BLaER1 treated with 17β-estradiol and CSF1 and Interleukin-3, amounts not matched to agents 10 nM and 100 nM (cell line): ENCODE measurements at regions not wholly inside any gene's neighbourhood (a gene's known extent, or its start where the extent isn't known, plus 50 kb on each side); places are given as distances from the start of the nearest gene placed in this dataset.

Experiments used
- H3K27ac ChIP-seq, 11 experiments: shearing (Covaris generic); formaldehyde crosslinking; 2 replicates each; pipeline ENCODE4 v1.8.1; 2022
- H3K27me3 ChIP-seq, 11 experiments: shearing (Covaris generic); formaldehyde crosslinking; 2 replicates each; pipeline ENCODE4 v1.8.1; 2022
- H3K36me3 ChIP-seq, 11 experiments: shearing (Covaris generic); formaldehyde crosslinking; 2 replicates each; pipeline ENCODE4 v1.8.1; 2022
- H3K4me1 ChIP-seq, 10 experiments: shearing (Covaris generic); formaldehyde crosslinking; 2 replicates each; pipeline ENCODE4 v1.8.1; 2022
- H3K4me2 ChIP-seq, 11 experiments: shearing (Covaris generic); formaldehyde crosslinking; 2 replicates each; pipeline ENCODE4 v1.8.1; 2022
- H3K4me3 ChIP-seq, 10 experiments: shearing (Covaris generic); formaldehyde crosslinking; 2 replicates each; pipeline ENCODE4 v1.8.1; 2022
- H3K9ac ChIP-seq, 11 experiments: shearing (Covaris generic); formaldehyde crosslinking; 2 replicates each; pipeline ENCODE4 v1.8.1; 2022
- H3K9me3 ChIP-seq, 11 experiments: shearing (Covaris generic); formaldehyde crosslinking; replicated peaks in 1 of 11; 2 replicates each; pipeline ENCODE4 v1.8.1; 2022
- H4K20me1 ChIP-seq, 11 experiments: shearing (Covaris generic); formaldehyde crosslinking; 2 replicates each; pipeline ENCODE4 v1.8.1; 2022
- Cebpa-rat ChIP-seq, 11 experiments: shearing (Covaris generic); IDR thresholded peaks; 2 replicates each; pipeline ENCODE4 v1.8.1; 2022

DNA sequence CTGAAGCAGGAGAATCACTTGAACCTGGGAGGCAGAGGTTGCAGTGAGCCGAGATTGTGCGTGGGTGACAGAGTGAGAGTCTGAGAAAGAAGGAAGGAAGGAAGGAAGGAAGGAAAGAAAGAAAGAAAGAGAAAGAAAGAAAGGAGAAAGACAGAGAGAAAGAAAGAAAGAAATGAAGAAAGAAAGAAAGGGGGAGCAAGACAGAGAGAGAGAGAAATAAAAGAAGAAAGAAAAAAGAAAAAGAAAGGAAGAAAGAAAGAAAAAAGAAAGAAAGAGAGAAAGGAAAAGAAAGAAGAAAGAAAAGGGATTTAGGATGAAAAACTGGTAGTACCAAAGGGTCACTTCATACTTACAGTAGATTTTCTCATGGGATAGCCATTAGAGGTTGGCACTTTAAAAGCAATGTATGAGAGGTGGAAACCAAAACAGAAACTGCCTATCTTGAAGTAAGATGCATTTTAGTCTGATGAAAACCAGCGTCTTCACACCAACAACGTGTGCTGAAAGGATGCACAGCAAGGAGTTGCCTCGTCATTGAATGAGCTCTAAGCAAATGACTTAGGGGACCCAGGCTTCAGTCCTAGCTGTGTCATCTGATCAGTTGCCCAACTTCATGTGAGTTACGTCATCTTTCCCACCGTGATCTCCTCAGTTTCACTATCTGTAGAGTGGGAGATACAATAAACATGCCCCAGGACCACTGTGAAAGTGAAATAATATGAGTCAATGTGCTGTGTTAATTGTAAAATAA, 133.9 kb upstream of the NEDD9 start:
- Histone ChIP-seq H3K4me2 (peak overlapping the region in 5 of 11 experiments; percentile 2 to 80 (median 27); a peak in 8 of 22 replicates), H4K20me1 (no peaks in the 10 kb centered on the region), H3K9me3 (peaks cover 0 to 12% (median 5%) of the 10 kb centered on the region in 11 experiments; a peak in 4 of 22 replicates), H3K27ac (no peak overlapping the region), H3K4me3 (no peak overlapping the region), H3K9ac (no peak overlapping the region), H3K27me3 (no peaks in the 10 kb centered on the region), H3K36me3 (peaks cover 0 to 54% (median 0%) of the 10 kb centered on the region in 11 experiments; a peak in 5 of 22 replicates), H3K4me1 (peaks cover 0 to 72% (median 4%) of the 10 kb centered on the region in 10 experiments; a peak in 10 of 20 replicates)
- no peak; a peak in 1 of 22 replicates for TF ChIP-seq Cebpa-rat (IDR thresholded peaks at IDR 0.05)

DNA sequence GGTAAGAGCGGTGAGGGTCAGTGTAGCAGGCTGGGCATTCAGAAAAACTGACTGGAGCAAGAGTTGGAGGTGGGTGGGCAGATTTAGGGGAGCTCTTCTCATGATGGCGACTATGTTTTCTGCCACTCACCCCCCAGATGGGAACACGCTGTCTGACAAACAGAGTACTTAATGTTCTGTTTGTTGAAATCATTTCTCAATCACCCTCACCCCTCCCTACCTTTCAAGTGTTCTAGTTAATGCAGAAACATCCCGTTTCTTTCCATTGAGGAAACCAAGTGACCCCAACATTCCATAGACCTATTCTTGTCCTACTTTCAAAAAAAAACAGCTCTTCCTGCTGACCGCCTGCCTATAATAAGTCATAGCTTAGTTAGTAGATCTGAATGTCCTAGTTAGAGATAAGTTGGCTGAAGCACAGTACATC, 132.5 kb upstream of the NEDD9 start:
- Histone ChIP-seq H3K4me2 (no peak overlapping the region), H3K9me3 (peaks cover 4 to 19% (median 14%) of the 10 kb centered on the region in 11 experiments; a peak in 20 of 22 replicates), H4K20me1 (no peaks in the 10 kb centered on the region), H3K27ac (no peak overlapping the region), H3K36me3 (peaks cover 0 to 61% (median 0%) of the 10 kb centered on the region in 11 experiments; a peak in 7 of 22 replicates), H3K4me3 (no peak overlapping the region), H3K4me1 (peaks cover 0 to 61% (median 4%) of the 10 kb centered on the region in 10 experiments; a peak in 10 of 20 replicates), H3K9ac (no peak overlapping the region), H3K27me3 (no peaks in the 10 kb centered on the region)
- TF ChIP-seq Cebpa-rat (IDR thresholded peaks at IDR 0.05): no peak

GRCh38 chr6:11363881-11364576, 131.6 kb upstream of the NEDD9 start:
- Histone ChIP-seq H3K36me3 (peaks cover 0 to 69% (median 0%) of the 10 kb centered on the region in 11 experiments; a peak in 7 of 22 replicates), H3K9me3 (peaks cover 8 to 24% (median 18%) of the 10 kb centered on the region in 11 experiments; a peak in 20 of 22 replicates), H3K4me2 (no peak overlapping the region), H3K4me1 (peaks cover 0 to 62% (median 4%) of the 10 kb centered on the region in 10 experiments; a peak in 10 of 20 replicates), H3K9ac (no peak overlapping the region), H3K4me3 (no peak overlapping the region), H3K27me3 (no peaks in the 10 kb centered on the region), H3K27ac (no peak overlapping the region), H4K20me1 (no peaks in the 10 kb centered on the region)
- TF ChIP-seq Cebpa-rat (IDR thresholded peaks at IDR 0.05): no peak

DNA sequence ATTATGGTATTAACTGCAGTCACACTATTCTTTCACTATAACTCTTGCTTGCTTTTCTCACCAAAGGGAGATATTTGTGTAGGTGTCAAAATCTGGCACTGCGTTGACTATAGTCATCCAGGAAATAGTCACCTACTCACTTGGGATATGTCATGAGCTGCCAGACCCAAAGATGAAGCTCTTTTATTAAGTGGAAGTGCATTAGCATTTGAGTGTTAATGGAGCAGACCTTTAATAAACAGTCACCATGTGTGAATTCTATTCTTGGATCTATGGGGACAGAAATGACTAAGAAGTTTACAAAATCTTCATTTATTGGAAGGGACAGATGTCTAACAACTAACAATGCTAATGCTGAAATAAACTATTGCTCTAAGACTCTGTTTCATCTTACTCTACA, 130.1 kb upstream of the NEDD9 start:
- H3K4me2 ChIP-seq: 0 out of 22 replicates have a peak overlapping the region, but pooled peaks of 1 of the 11 experiments have one; percentile 18
- no peaks in the 10 kb centered on the region for H4K20me1 ChIP-seq
- H3K9ac ChIP-seq: no peak overlapping the region
- H3K27me3 ChIP-seq: no peaks in the 10 kb centered on the region
- TF ChIP-seq Cebpa-rat (IDR thresholded peaks at IDR 0.05): no peak
- no peak overlapping the region for H3K27ac ChIP-seq
- no peak overlapping the region for H3K4me3 ChIP-seq
- H3K36me3 ChIP-seq: peaks cover 0 to 72% (median 0%) of the 10 kb centered on the region in 11 experiments; a peak in 7 of 22 replicates
- peaks cover 8 to 37% (median 25%) of the 10 kb centered on the region in 11 experiments; a peak in 20 of 22 replicates for H3K9me3 ChIP-seq
- peaks cover 0 to 62% (median 4%) of the 10 kb centered on the region in 10 experiments; a peak in 19 of 20 replicates for H3K4me1 ChIP-seq

GRCh38 chr6:11358904-11359830, 126.7 kb upstream of the NEDD9 start:
- Histone ChIP-seq H3K9ac (no peak overlapping the region), H3K4me3 (no peak overlapping the region), H3K4me1 (peaks cover 22 to 69% (median 28%) of the 10 kb centered on the region in 10 experiments), H3K27me3 (no peaks in the 10 kb centered on the region), H3K4me2 (peak overlapping the region in 2 of 11 experiments; percentile 43 to 48; a peak in 4 of 22 replicates), H3K9me3 (peaks cover 8 to 47% (median 31%) of the 10 kb centered on the region in 11 experiments; a peak in 20 of 22 replicates), H3K27ac (peak overlapping the region in 1 of 11 experiments; percentile 20; a peak in 1 of 22 replicates), H4K20me1 (no peaks in the 10 kb centered on the region), H3K36me3 (peaks cover 0 to 59% (median 0%) of the 10 kb centered on the region in 11 experiments; a peak in 7 of 22 replicates)
- TF ChIP-seq Cebpa-rat (IDR thresholded peaks at IDR 0.05): no peak

- Histone ChIP-seq H3K36me3 (peaks cover 0 to 53% (median 0%) of the 10 kb centered on the region in 11 experiments; a peak in 8 of 22 replicates), H3K9me3 (peaks cover 8 to 53% (median 31%) of the 10 kb centered on the region in 11 experiments; a peak in 20 of 22 replicates), H3K4me3 (peak overlapping the region in 1 of 10 experiments; percentile 14; a peak in 1 of 20 replicates), H4K20me1 (no peaks in the 10 kb centered on the region), H3K27me3 (no peaks in the 10 kb centered on the region), H3K27ac (peak overlapping the region; percentile 24 to 83 (median 74); a peak in 21 of 22 replicates), H3K4me1 (peaks cover 38 to 71% (median 44%) of the 10 kb centered on the region in 10 experiments), H3K9ac (peak overlapping the region in 8 of 11 experiments; percentile 13 to 50 (median 36); a peak in 10 of 22 replicates), H3K4me2 (peak overlapping the region; percentile 58 to 85 (median 75))
- no peak for TF ChIP-seq Cebpa-rat (IDR thresholded peaks at IDR 0.05)
Measured at GRCh38 chr6:11357285-11357684, 124.8 kb upstream of the NEDD9 start.

DNA sequence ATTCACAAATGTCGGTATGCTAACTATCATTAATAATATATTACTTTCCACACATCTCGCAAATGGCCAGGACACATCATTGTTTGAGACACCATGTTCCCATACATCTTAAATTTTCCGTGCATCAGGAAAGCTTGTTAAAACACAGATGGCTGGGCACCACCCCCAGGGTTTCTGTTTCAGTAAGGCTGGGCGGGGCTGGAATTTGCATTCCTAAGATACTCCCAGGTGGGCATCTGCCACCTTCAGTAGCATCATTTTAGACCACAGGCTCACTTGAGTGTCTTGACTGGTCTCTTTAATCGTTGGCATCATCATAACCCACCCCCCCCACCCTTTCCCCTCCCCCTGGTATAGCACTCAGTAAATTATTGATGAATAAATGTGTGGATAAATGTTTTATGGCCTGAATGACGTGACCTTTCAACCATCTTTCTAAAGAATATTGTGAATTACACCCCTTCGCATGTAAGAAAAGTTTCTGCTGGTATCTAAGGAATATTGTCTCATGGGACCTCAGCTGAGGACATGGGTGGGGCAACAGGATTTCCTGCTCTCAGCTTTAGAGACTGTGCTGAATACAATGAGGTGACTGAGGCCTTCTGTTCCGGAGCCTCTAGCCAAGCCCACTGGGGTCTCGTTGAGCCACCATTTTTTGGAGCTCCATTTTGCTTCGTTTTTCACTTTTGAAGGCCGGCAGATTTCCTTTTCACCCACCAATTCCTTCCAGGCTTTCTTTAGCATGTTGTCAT, 124.1 kb upstream of the NEDD9 start:
- peak overlapping the region; percentile 58 to 85 (median 75) for H3K4me2 ChIP-seq
- H4K20me1 ChIP-seq: no peaks in the 10 kb centered on the region
- peak overlapping the region in 1 of 10 experiments; percentile 14; a peak in 1 of 20 replicates for H3K4me3 ChIP-seq
- H3K4me1 ChIP-seq: peaks cover 38 to 78% (median 44%) of the 10 kb centered on the region in 10 experiments
- H3K9ac ChIP-seq: peak overlapping the region in 9 of 11 experiments; percentile 13 to 50 (median 30); a peak in 10 of 22 replicates
- no peak for TF ChIP-seq Cebpa-rat (IDR thresholded peaks at IDR 0.05)
- peaks cover 9 to 56% (median 31%) of the 10 kb centered on the region in 11 experiments; a peak in 20 of 22 replicates for H3K9me3 ChIP-seq
- H3K27me3 ChIP-seq: no peaks in the 10 kb centered on the region
- peaks cover 0 to 52% (median under 1%) of the 10 kb centered on the region in 11 experiments; a peak in 9 of 22 replicates for H3K36me3 ChIP-seq
- H3K27ac ChIP-seq: peak overlapping the region; percentile 24 to 83 (median 74); a peak in 21 of 22 replicates
